ENCODE measurements at regions not wholly inside any gene's neighbourhood (a gene's known extent, or its start where the extent isn't known, plus 50 kb on each side); places are given as distances from the start of the nearest gene placed in this dataset.

GRCh38 chr3:194011807-194012206 lies 124.1 kb upstream of the HES1 start:
- 92% methylated on average over 3 of the region's 3 CpGs for WGBS, 2 donors
- no peak for DNase-seq (ENCODE audit: low spot score in 2 of 2)

GRCh38 chr3:194013928-194014327 lies 122.0 kb upstream of the HES1 start:
- Histone ChIP-seq H3K36me3 (no peaks in the 10 kb centered on the region), H3K4me1 (no peaks in the 10 kb centered on the region), H3K27me3 (no peaks in the 10 kb centered on the region), H3K9me3 (no peaks in the 10 kb centered on the region), H3K4me3 (no peak overlapping the region), H3K27ac (no peak overlapping the region)
- DNase-seq (ENCODE audit: low spot score in 2 of 2) = no peak
- no peak for TF ChIP-seq POLR2A (IDR thresholded peaks at IDR 0.05)
- TF ChIP-seq CTCF (IDR thresholded peaks at IDR 0.05) = no peak
- no peak for TF ChIP-seq EP300 (IDR thresholded peaks at IDR 0.05)
- 92 to 97% methylated on average over 4 of the region's 4 CpGs for WGBS, 2 donors

More at GRCh38 chr3:194011807-194012206, 124.1 kb upstream of the HES1 start:
- TF ChIP-seq POLR2A (IDR thresholded peaks at IDR 0.05) (no peak), EP300 (IDR thresholded peaks at IDR 0.05) (no peak), CTCF (IDR thresholded peaks at IDR 0.05) (no peak)
- no peaks in the 10 kb centered on the region for H3K9me3 ChIP-seq
- no peaks in the 10 kb centered on the region for H3K27me3 ChIP-seq
- H3K36me3 ChIP-seq = no peaks in the 10 kb centered on the region
- no peak overlapping the region for H3K4me3 ChIP-seq
- no peak overlapping the region for H3K27ac ChIP-seq
- no peaks in the 10 kb centered on the region for H3K4me1 ChIP-seq

DNA sequence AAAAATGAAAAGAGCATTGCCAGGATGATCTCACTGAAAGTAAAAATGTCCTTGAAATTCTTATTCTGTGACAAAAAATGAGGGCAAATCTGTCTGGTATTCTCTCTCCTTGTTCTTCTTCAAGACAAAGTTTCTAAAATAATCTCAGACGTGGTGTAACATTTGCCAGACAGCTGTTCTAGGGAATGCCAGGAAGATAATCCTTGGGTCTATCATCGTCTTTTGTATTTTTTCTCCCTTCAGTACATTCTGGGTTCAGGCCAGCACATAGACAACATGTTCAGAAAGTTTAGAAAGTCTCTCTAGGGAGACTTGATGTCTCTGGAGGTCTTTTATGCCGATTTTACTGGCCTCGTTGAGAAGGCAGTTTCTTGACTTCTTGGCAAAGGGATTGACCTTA lies 121.2 kb upstream of the HES1 start:
- DNase-seq (ENCODE audit: low spot score in 2 of 2) = no peak
- no peaks in the 10 kb centered on the region for H3K9me3 ChIP-seq
- H3K4me3 ChIP-seq = no peak overlapping the region
- 54 to 56% methylated on average over 4 of the region's 4 CpGs for WGBS, 2 donors
- H3K36me3 ChIP-seq = no peaks in the 10 kb centered on the region
- TF ChIP-seq CTCF (IDR thresholded peaks at IDR 0.05) (no peak), EP300 (IDR thresholded peaks at IDR 0.05) (no peak), POLR2A (IDR thresholded peaks at IDR 0.05) (no peak)
- no peaks in the 10 kb centered on the region for H3K4me1 ChIP-seq
- no peaks in the 10 kb centered on the region for H3K27me3 ChIP-seq
- H3K27ac ChIP-seq = no peak overlapping the region

GRCh38 chr3:194019398-194020165 lies 116.4 kb upstream of the HES1 start:
- 79 to 84% methylated on average over 10 of the region's 10 CpGs for WGBS, 2 donors
- DNase-seq (ENCODE audit: low spot score in 2 of 2) = no peak
- no peaks in the 10 kb centered on the region for H3K9me3 ChIP-seq
- H3K4me1 ChIP-seq = peaks cover 0 to 7% (median 0%) of the 10 kb centered on the region in 4 donors
- TF ChIP-seq POLR2A (IDR thresholded peaks at IDR 0.05) (no peak), EP300 (IDR thresholded peaks at IDR 0.05) (no peak), CTCF (IDR thresholded peaks at IDR 0.05) (no peak)
- no peak overlapping the region for H3K27ac ChIP-seq
- no peaks in the 10 kb centered on the region for H3K36me3 ChIP-seq
- H3K4me3 ChIP-seq = no peak overlapping the region
- H3K27me3 ChIP-seq = no peaks in the 10 kb centered on the region

DNA sequence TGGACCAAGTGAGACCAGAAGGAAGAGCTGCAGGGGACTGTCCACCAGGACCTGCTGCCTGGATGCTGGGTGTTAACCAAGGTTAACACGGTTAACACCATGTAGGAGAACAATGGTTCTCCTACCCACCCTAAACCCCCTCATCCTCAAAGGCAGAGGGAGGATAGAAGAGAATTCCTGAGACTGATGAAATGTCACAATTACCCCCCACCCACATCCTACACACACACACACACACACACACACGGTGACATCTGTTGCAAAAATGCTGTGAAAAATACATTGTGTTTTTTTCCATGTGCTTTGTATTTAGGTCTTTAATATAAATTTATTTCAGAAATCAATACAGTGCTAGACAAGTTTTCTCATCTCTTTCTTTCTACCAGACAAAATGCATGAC lies 113.9 kb upstream of the HES1 start:
- Histone ChIP-seq H3K27ac (no peak overlapping the region), H3K9me3 (no peaks in the 10 kb centered on the region), H3K4me3 (no peak overlapping the region), H3K27me3 (no peaks in the 10 kb centered on the region), H3K4me1 (peaks cover 0 to 7% (median 0%) of the 10 kb centered on the region in 4 donors), H3K36me3 (no peaks in the 10 kb centered on the region)
- WGBS, 2 donors = 75 to 76% methylated on average over 2 of the region's 2 CpGs
- no peak for DNase-seq (ENCODE audit: low spot score in 2 of 2)
- no peak for TF ChIP-seq POLR2A (IDR thresholded peaks at IDR 0.05)
- no peak for TF ChIP-seq EP300 (IDR thresholded peaks at IDR 0.05)
- no peak for TF ChIP-seq CTCF (IDR thresholded peaks at IDR 0.05)
